ENCODE measurements at regions not wholly inside any gene's neighbourhood (a gene's known extent, or its start where the extent isn't known, plus 50 kb on each side); places are given as distances from the start of the nearest gene placed in this dataset.
"Not testable (repeated sequence)": the region's sequence is repeated elsewhere in the genome, so short reads cannot be mapped to it uniquely, and the experiment has no call there.

- DNase-seq: no peak
These were observed 431.8 kb downstream of the RPS24 start for GRCh38 chr10:78465431-78465830.

- no peak for DNase-seq
These were observed 433.9 kb downstream of the RPS24 start for GRCh38 chr10:78467496-78468106.

- DNase-seq: not testable (repeated sequence)
These were observed 435.1 kb downstream of the RPS24 start for GRCh38 chr10:78468731-78469130.

GRCh38 chr10:78470267-78471103, 436.8 kb downstream of the RPS24 start:
- DNase-seq: no peak

- DNase-seq: no peak
These were observed 437.7 kb downstream of the RPS24 start for GRCh38 chr10:78471326-78471722.

- DNase-seq: no peak
These were observed 438.3 kb downstream of the RPS24 start for GRCh38 chr10:78471723-78472550.

GRCh38 chr10:78472551-78472890, 438.9 kb downstream of the RPS24 start:
- no peak for DNase-seq

GRCh38 chr10:78473006-78473405, 439.3 kb downstream of the RPS24 start:
- DNase-seq: no peak

- no peak for DNase-seq
These were observed 441.1 kb downstream of the RPS24 start for GRCh38 chr10:78474743-78475142.

GRCh38 chr10:78475437-78475836, 441.8 kb downstream of the RPS24 start:
- DNase-seq: no peak

- DNase-seq: no peak
These were observed 442.5 kb downstream of the RPS24 start for GRCh38 chr10:78476156-78476555.

GRCh38 chr10:78476844-78477243, 443.2 kb downstream of the RPS24 start:
- no peak for DNase-seq

GRCh38 chr10:78478919-78479318, 445.3 kb downstream of the RPS24 start:
- DNase-seq: no peak

GRCh38 chr10:78479467-78479866, 445.8 kb downstream of the RPS24 start:
- no peak for DNase-seq

- no peak for DNase-seq
These were observed 448.2 kb downstream of the RPS24 start for GRCh38 chr10:78481842-78482241.

- DNase-seq: no peak
These were observed 450.0 kb downstream of the RPS24 start for GRCh38 chr10:78483641-78484040.

- DNase-seq: no peak
These were observed 455.4 kb downstream of the RPS24 start for GRCh38 chr10:78489034-78489433.

GRCh38 chr10:78491812-78492211, 458.1 kb downstream of the RPS24 start:
- DNase-seq: no peak

- DNase-seq: no peak
These were observed 458.8 kb downstream of the RPS24 start for GRCh38 chr10:78492424-78492823.

- no peak for DNase-seq
These were observed 460.5 kb downstream of the RPS24 start for GRCh38 chr10:78494179-78494578.

- no peak for DNase-seq
These were observed 468.7 kb downstream of the RPS24 start for GRCh38 chr10:78502210-78502936.

- no peak for DNase-seq
These were observed 470.5 kb downstream of the RPS24 start for GRCh38 chr10:78504181-78504580.

GRCh38 chr10:78505657-78506056, 472.0 kb downstream of the RPS24 start:
- DNase-seq: no peak
